Thymus (tissue), 11 donors: ENCODE measurements at regions not wholly inside any gene's neighbourhood (a gene's known extent, or its start where the extent isn't known, plus 50 kb on each side); places are given as distances from the start of the nearest gene placed in this dataset.

Source experiments
- DNase-seq, 9 donors: peaks; one replicate each; pipeline ENCODE4 v3.0.0-alpha.2; 2013; ENCODE audit warnings: low spot score in 9 of 9, low read depth in 6 of 9, missing footprints in 1 of 9
- H3K27ac ChIP-seq, 2 donors: one replicate each; pipeline ENCODE4 v1.5.1; 2013; ENCODE audit warnings: control low read depth in 1 of 2, low read depth in 1 of 2, low read length in 1 of 2, mild to moderate bottlenecking in 1 of 2, moderate library complexity in 1 of 2
- H3K27me3 ChIP-seq, 2 donors: one replicate each; pipeline ENCODE4 v1.5.1; 2013; ENCODE audit warnings: low read length in 1 of 2; ENCODE audit not compliant: control insufficient read depth in 2 of 2, insufficient read depth in 1 of 2
- H3K36me3 ChIP-seq, 2 donors: one replicate each; pipeline ENCODE4 v1.5.1; 2013; ENCODE audit warnings: low read length in 1 of 2, mild to moderate bottlenecking in 1 of 2, moderate library complexity in 1 of 2; ENCODE audit not compliant: control insufficient read depth in 2 of 2, insufficient read depth in 2 of 2
- H3K4me1 ChIP-seq, 2 donors: one replicate each; pipeline ENCODE4 v1.5.1; 2013; ENCODE audit warnings: low read length in 2 of 2; ENCODE audit not compliant: control insufficient read depth in 2 of 2, insufficient read depth in 2 of 2
- H3K4me3 ChIP-seq, 2 donors: one replicate each; pipeline ENCODE4 v1.5.1; 2013; ENCODE audit warnings: low read length in 2 of 2, control low read depth in 1 of 2, mild to moderate bottlenecking in 1 of 2
- H3K9me3 ChIP-seq, 2 donors: one replicate each; pipeline ENCODE4 v1.5.1; 2013; ENCODE audit warnings: low read length in 1 of 2, mild to moderate bottlenecking in 1 of 2; ENCODE audit not compliant: control insufficient read depth in 2 of 2, insufficient read depth in 1 of 2
- WGBS: extraction: QIAGEN DNeasy Blood & Tissue Kit; methylation state at CpG from one replicate; pipeline ENCODE4 v1.1.7; 2013; 5-methylcytosine and 5-hydroxymethylcytosine counted together
- donor health status: healthy.

DNA sequence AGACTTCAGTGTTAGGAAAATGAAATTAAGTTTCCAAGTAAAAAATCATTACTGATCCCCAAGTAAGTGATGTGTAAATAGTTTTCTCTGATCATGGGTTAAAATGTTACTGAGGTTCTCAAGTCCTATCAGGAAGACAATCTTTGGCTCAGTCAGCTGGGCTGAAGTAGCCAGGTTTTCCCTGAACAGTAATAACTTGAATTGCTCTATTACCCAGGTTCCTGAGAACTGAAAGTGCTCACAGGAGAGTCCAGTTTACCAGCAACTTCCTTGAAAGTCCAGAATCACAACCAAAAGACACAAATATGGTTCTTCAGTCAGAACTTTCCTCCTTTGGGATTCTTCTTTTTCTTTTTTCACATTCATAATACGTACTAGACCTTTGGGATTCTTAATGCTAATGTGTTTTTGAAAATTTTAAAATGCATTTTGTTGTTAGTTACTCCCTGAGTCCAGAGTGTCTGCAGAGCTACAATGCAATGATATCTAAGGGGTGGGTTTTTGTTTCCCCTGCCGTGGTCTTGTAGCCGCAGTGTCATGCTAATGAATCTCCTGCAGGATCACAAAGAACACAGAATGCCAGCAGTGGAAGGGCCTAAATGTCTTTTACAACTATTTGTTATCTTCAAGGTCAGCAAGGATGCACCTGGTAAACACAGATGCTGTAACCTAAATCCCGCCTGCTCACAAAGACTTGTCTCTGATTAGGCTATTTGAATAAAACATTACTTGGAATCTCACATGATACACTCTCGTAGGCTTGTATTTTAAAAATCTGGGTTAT, 439.8 kb upstream of the NR3C2 start:
- H3K27ac ChIP-seq, result no peak overlapping the region
- WGBS, result 90% methylated on average over 5 of the region's 5 CpGs
- no peak for DNase-seq
- no peaks in the 10 kb centered on the region for H3K27me3 ChIP-seq
- H3K9me3 ChIP-seq, result no peaks in the 10 kb centered on the region
- no peaks in the 10 kb centered on the region for H3K36me3 ChIP-seq
- no peaks in the 10 kb centered on the region for H3K4me1 ChIP-seq
- no peak overlapping the region for H3K4me3 ChIP-seq

DNA sequence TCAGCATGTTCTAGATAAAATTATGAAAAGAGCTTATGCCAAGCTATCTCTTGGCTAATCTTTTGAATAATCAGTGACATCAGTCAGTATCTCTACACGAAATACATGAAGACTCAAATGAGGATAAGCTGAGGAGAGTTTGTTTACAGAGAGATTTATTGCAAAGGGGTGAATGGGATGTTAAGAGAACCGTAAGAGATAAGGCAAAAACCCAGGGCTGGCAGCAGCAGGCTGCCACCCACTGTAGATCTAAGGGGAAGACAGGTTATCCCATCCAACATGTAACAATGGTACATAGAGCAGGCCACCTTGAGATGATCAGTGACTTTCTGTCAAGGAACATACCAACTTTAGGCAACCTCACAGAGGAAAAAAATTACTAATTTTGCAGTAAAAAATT, 432.1 kb upstream of the NR3C2 start:
- WGBS, result 61% methylated on average over 2 of the region's 2 CpGs
- H3K36me3 ChIP-seq, result no peaks in the 10 kb centered on the region
- no peaks in the 10 kb centered on the region for H3K27me3 ChIP-seq
- no peaks in the 10 kb centered on the region for H3K4me1 ChIP-seq
- no peak for DNase-seq
- H3K27ac ChIP-seq, result no peak overlapping the region
- H3K4me3 ChIP-seq, result no peak overlapping the region
- no peaks in the 10 kb centered on the region for H3K9me3 ChIP-seq

DNA sequence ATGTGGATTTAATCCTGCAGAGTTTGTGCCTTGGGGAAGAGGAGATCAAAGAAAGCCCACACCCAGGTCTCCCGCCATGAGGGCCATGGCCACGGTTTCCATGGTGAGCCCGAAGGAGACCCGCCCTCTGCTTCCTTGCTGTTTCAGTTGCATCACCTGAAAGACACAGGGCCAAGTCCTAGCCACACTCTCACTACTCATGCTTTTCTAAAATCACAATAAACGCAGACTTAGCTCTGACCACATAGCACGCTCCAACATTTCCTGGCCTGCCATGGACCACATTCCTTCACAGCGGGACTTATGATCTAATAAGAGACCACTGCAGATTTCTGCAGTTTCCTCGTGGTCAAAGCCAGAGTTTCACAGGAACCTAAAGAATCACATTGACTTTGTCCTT, 426.0 kb upstream of the NR3C2 start:
- DNase-seq, result no peak
- H3K4me1 ChIP-seq, result no peaks in the 10 kb centered on the region
- no peak overlapping the region for H3K27ac ChIP-seq
- H3K4me3 ChIP-seq, result no peak overlapping the region
- no peaks in the 10 kb centered on the region for H3K27me3 ChIP-seq
- WGBS, result 89% methylated on average over 8 of the region's 8 CpGs
- no peaks in the 10 kb centered on the region for H3K9me3 ChIP-seq
- H3K36me3 ChIP-seq, result no peaks in the 10 kb centered on the region

DNA sequence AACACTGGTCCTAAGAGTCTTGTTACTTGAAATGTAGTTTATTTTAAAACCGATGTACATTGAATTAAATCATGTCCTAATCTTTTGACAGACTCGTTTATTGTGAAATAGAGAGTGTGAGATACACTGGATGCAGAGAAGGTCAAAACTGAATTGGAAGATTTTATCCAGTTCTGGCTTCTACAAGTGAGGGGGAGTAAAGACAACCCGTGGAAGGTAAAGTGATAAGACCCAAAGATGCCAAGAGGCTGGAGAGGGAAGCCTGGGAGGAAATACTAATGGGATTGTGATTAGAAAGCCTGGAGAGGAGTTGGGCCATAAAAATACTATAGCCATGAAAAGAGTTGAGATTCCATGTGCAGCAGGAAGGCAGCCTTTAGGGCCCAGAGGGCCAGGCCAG, 424.5 kb upstream of the NR3C2 start:
- 82% methylated on average over 3 of the region's 3 CpGs for WGBS
- Histone ChIP-seq H3K36me3 (no peaks in the 10 kb centered on the region), H3K9me3 (no peaks in the 10 kb centered on the region), H3K4me3 (no peak overlapping the region), H3K4me1 (no peaks in the 10 kb centered on the region), H3K27ac (no peak overlapping the region), H3K27me3 (no peaks in the 10 kb centered on the region)
- DNase-seq, result no peak

DNA sequence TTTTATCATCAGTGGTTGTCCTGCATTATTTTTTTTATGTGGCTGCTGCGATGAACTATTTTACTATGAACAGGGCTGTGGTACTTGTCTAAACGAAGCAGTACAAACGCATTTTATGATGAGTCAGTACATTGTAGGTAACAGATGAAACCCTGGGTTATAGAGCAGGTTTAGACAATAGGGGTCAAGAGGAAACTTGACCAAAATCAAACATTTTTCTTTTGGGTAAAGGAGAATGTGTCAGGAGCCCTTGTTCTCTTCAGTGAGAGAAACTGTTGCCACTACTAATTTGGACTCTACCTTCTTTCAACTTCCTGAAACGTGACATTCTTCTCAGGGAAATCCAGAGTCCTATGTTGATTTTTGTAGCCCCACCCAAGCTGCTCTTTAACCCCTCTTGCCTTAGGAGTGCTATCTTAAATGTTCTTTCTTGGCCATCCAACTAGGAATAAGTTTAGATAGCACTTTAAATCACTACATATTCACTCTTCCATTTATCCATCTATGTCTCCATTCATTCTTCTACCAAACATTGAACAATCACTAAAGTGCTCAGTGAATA, 415.8 kb upstream of the NR3C2 start:
- H3K4me3 ChIP-seq, result no peak overlapping the region
- no peaks in the 10 kb centered on the region for H3K36me3 ChIP-seq
- no peaks in the 10 kb centered on the region for H3K27me3 ChIP-seq
- H3K4me1 ChIP-seq, result no peaks in the 10 kb centered on the region
- WGBS, result 31% methylated on average over 4 of the region's 4 CpGs
- H3K9me3 ChIP-seq, result peaks cover 0 to 2% of the 10 kb centered on the region in 2 donors
- no peak for DNase-seq
- no peak overlapping the region for H3K27ac ChIP-seq

DNA sequence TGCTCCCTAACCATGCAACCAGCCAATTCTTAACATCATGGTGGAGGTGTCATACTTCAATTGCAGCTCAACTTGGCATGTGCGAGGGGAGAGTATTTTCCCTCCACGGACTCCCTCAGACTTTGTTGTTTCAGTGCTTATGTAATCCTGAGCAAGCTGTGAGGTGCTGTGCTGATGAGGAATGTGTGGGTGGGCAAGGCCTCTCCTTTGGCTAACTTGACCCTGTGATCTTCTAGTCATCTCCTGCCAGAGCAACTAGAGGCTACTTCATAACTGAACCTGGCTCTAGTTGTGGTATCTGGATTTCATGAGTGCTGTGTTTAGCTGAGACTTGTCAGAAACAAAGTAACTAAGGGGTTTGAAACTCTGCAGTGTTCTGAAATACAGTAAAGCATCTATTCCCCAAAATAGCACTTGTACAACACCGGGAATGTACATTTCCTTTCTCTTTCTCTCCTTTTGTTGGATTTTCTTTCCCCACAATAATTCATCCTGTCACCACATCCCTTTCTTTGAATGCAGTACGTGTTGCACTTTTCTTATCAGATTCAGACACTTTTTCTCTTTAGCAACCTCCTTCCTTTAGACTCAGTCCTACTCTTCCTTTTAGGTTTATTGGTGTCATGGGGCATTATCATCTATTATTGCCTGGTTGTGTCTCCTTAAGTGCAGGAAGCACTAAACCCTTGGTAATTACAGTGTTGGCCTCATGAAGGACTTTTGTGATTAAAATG, 415.2 kb upstream of the NR3C2 start:
- H3K4me3 ChIP-seq, result no peak overlapping the region
- H3K4me1 ChIP-seq, result no peaks in the 10 kb centered on the region
- no peaks in the 10 kb centered on the region for H3K27me3 ChIP-seq
- no peak for DNase-seq
- peaks cover 0 to 2% of the 10 kb centered on the region in 2 donors for H3K9me3 ChIP-seq
- no peaks in the 10 kb centered on the region for H3K36me3 ChIP-seq
- 48% methylated on average over 4 of the region's 4 CpGs for WGBS
- H3K27ac ChIP-seq, result no peak overlapping the region

DNA sequence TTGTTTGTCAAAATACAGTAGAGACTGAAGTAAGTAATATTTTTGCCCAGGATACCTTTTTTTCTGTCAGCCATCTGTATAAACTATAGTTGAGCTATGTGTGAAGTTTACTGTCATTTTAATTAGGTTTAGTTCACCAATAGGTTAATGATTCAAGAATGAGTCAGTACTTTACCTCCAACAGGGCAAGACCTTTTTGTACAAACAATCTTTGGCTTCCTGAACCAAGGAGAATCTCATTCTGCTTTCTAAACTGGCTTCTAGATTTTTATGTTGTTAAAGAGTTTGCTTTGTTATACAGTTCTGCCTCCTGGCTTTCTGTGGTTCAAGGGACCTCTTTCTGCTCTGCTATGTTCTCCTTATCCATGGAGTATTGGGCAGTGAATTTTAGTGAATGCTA, 412.0 kb upstream of the NR3C2 start:
- Histone ChIP-seq H3K9me3 (no peaks in the 10 kb centered on the region), H3K4me1 (no peaks in the 10 kb centered on the region), H3K4me3 (no peak overlapping the region), H3K27ac (no peak overlapping the region), H3K36me3 (no peaks in the 10 kb centered on the region), H3K27me3 (no peaks in the 10 kb centered on the region)
- no peak for DNase-seq

DNA sequence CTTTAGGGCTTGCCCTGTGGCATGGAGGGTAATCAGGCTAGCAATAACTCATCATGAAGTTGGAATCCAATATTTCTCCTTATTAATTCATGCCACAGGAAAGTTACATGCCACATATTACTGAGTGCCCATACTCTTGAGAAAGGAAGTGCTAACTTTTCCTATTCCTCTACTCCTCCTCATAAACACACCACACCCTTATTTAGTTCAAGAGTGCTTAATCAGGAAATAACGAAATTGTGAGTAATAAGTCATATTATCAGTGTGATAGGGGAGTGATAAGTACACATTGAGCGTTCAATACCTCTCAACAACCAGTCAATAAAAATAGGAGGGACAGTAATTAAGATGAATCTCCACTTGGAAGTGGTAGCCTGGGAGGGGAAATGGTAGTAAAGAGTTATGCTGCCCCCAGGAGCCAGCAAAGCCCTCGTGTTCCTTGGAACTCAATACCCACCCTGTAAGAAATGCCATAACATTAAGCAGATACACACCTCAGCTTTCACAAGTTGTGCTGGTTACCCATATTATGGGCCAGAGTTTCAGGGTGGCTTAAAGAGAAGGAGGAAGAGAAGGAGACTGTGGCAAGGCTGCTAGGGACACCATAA, 410.0 kb upstream of the NR3C2 start:
- no peaks in the 10 kb centered on the region for H3K27me3 ChIP-seq
- no peak for DNase-seq

More for the DNA sequence above, 410.0 kb upstream of the NR3C2 start:
- Histone ChIP-seq H3K27ac (no peak overlapping the region), H3K9me3 (no peaks in the 10 kb centered on the region), H3K36me3 (no peaks in the 10 kb centered on the region), H3K4me3 (no peak overlapping the region), H3K4me1 (no peaks in the 10 kb centered on the region)
- 85% methylated on average over 3 of the region's 3 CpGs for WGBS
